ENCODE measurements at regions not wholly inside any gene's neighbourhood (a gene's known extent, or its start where the extent isn't known, plus 50 kb on each side); places are given as distances from the start of the nearest gene placed in this dataset.
"Not testable (repeated sequence)": the region's sequence is repeated elsewhere in the genome, so short reads cannot be mapped to it uniquely, and the experiment has no call there.

- no peak for DNase-seq (ENCODE audit: low read depth, low spot score)
Observed at GRCh38 chr13:65826657-65827056, 1403.5 kb downstream of the PCDH9 start.

- no peak for DNase-seq (ENCODE audit: low read depth, low spot score)
Observed at GRCh38 chr13:65825039-65825438, 1405.1 kb downstream of the PCDH9 start.

GRCh38 chr13:65808061-65808460, 1422.1 kb downstream of the PCDH9 start:
- no peak for DNase-seq (ENCODE audit: low read depth, low spot score)

- DNase-seq (ENCODE audit: low read depth, low spot score): no peak
Observed at GRCh38 chr13:65803530-65804392, 1426.4 kb downstream of the PCDH9 start.

GRCh38 chr13:65789815-65790214, 1440.3 kb downstream of the PCDH9 start:
- DNase-seq (ENCODE audit: low read depth, low spot score): no peak

GRCh38 chr13:65787082-65787481, 1443.1 kb downstream of the PCDH9 start:
- no peak for DNase-seq (ENCODE audit: low read depth, low spot score)

- DNase-seq (ENCODE audit: low read depth, low spot score): no peak
Observed at GRCh38 chr13:65784088-65784816, 1445.9 kb downstream of the PCDH9 start.

GRCh38 chr13:65783383-65783782, 1446.8 kb downstream of the PCDH9 start:
- DNase-seq (ENCODE audit: low read depth, low spot score): no peak

- not testable (repeated sequence) for DNase-seq (ENCODE audit: low read depth, low spot score)
Observed at GRCh38 chr13:65771704-65772313, 1458.3 kb downstream of the PCDH9 start.

GRCh38 chr13:65768545-65768944, 1461.6 kb downstream of the PCDH9 start:
- no peak for DNase-seq (ENCODE audit: low read depth, low spot score)

- DNase-seq (ENCODE audit: low read depth, low spot score): no peak
Observed at GRCh38 chr13:65763811-65764210, 1466.3 kb downstream of the PCDH9 start.

- DNase-seq (ENCODE audit: low read depth, low spot score): no peak
Observed at GRCh38 chr13:65762012-65762411, 1468.1 kb downstream of the PCDH9 start.

- DNase-seq (ENCODE audit: low read depth, low spot score): no peak
Observed at GRCh38 chr13:65756071-65756671, 1474.0 kb downstream of the PCDH9 start.

GRCh38 chr13:65748227-65748626, 1481.9 kb downstream of the PCDH9 start:
- no peak for DNase-seq (ENCODE audit: low read depth, low spot score)

GRCh38 chr13:65746406-65746921, 1483.7 kb downstream of the PCDH9 start:
- DNase-seq (ENCODE audit: low read depth, low spot score): no peak

GRCh38 chr13:65744836-65745235, 1485.3 kb downstream of the PCDH9 start:
- DNase-seq (ENCODE audit: low read depth, low spot score): no peak

- DNase-seq (ENCODE audit: low read depth, low spot score): no peak
Observed at GRCh38 chr13:65733110-65733509, 1497.0 kb downstream of the PCDH9 start.

- DNase-seq (ENCODE audit: low read depth, low spot score): no peak
Observed at GRCh38 chr13:65727070-65727469, 1503.1 kb downstream of the PCDH9 start.

- no peak for DNase-seq (ENCODE audit: low read depth, low spot score)
Observed at GRCh38 chr13:65725006-65725405, 1505.1 kb downstream of the PCDH9 start.

- no peak for DNase-seq (ENCODE audit: low read depth, low spot score)
Observed at GRCh38 chr13:65724226-65724625, 1505.9 kb downstream of the PCDH9 start.

- no peak for DNase-seq (ENCODE audit: low read depth, low spot score)
Observed at GRCh38 chr13:65722506-65722905, 1507.6 kb downstream of the PCDH9 start.

GRCh38 chr13:65719831-65720230, 1510.3 kb downstream of the PCDH9 start:
- DNase-seq (ENCODE audit: low read depth, low spot score): peak; percentile 55
